Tibial artery (tissue), 4 donors: ENCODE measurements at regions not wholly inside any gene's neighbourhood (a gene's known extent, or its start where the extent isn't known, plus 50 kb on each side); places are given as distances from the start of the nearest gene placed in this dataset.

ENCODE experiments used
- DNase-seq, 2 donors: peaks; one replicate each; pipeline ENCODE4 v3.0.0-alpha.2; 2019
- H3K27ac ChIP-seq, 2 donors: fragments of 200-600 bp; sonication (generic) in 1 of 2; 1 replicate in 1 of 2; 2 replicates in 1 of 2; pipeline ENCODE4 v1.5.1; 2018 to 2019; ENCODE audit warnings: mild to moderate bottlenecking in 1 of 2
- H3K27me3 ChIP-seq, 2 donors: fragments of 200-600 bp; sonication (generic) in 1 of 2; one replicate each; pipeline versions ENCODE4 v1.5.1 to v1.6.0; 2016 to 2019
- H3K36me3 ChIP-seq, 3 donors: fragments of 200-600 bp; sonication (generic) in 2 of 3; one replicate each; pipeline ENCODE4 v1.5.1; 2016 to 2019; ENCODE audit warnings: mild to moderate bottlenecking in 2 of 3
- H3K4me1 ChIP-seq, 4 donors: fragments of 200-600 bp; sonication (generic) in 2 of 4; 1 replicate in 3 of 4; 2 replicates in 1 of 4; pipeline ENCODE4 v1.5.1; 2016 to 2019
- H3K4me3 ChIP-seq, 2 donors: fragments of 200-600 bp; sonication (generic) in 1 of 2; 1 replicate in 1 of 2; 2 replicates in 1 of 2; pipeline ENCODE4 v1.5.1; 2018 to 2019; ENCODE audit warnings: mild to moderate bottlenecking in 2 of 2
- H3K9me3 ChIP-seq, 3 donors: fragments of 200-600 bp; sonication (generic) in 1 of 3; one replicate each; pipeline ENCODE4 v1.5.1; 2016 to 2019
- CTCF ChIP-seq, 2 experiments: fragments of 200-600 bp in 1 of 2; fragments of 450-650 bp in 1 of 2; IDR thresholded peaks; one replicate each; pipeline ENCODE4 v1.5.1; 2017 to 2019; ENCODE audit warnings: antibody characterized with exemption in 2 of 2, mild to moderate bottlenecking in 1 of 2, moderate library complexity in 1 of 2
- intact Hi-C: fragments of 100-400 bp; cut with DNase I; formaldehyde crosslinking; loops from one replicate; pipeline ENCODE4 v1.15.0; 2023; ENCODE audit warnings: low total_unique reads

- intact Hi-C loops: no loop called here
Measured at GRCh38 chr9:90333226-90333625, 309.4 kb downstream of the DIRAS2 start.

GRCh38 chr9:90340421-90340820, 302.2 kb downstream of the DIRAS2 start:
- Histone ChIP-seq H3K9me3 (no peaks in the 10 kb centered on the region), H3K36me3 (no peaks in the 10 kb centered on the region), H3K27ac (no peak overlapping the region), H3K4me3 (no peak overlapping the region), H3K27me3 (no peaks in the 10 kb centered on the region), H3K4me1 (no peaks in the 10 kb centered on the region)
- intact Hi-C loops: no loop called here
- no peak for TF ChIP-seq CTCF (IDR thresholded peaks at IDR 0.05)
- DNase-seq: no peak

More at GRCh38 chr9:90333226-90333625, 309.4 kb downstream of the DIRAS2 start:
- Histone ChIP-seq H3K27ac (no peak overlapping the region), H3K9me3 (no peaks in the 10 kb centered on the region), H3K4me3 (no peak overlapping the region), H3K36me3 (no peaks in the 10 kb centered on the region), H3K4me1 (no peaks in the 10 kb centered on the region), H3K27me3 (no peaks in the 10 kb centered on the region)
- no peak for TF ChIP-seq CTCF (IDR thresholded peaks at IDR 0.05)
- DNase-seq: no peak

- Histone ChIP-seq H3K4me3 (no peak overlapping the region), H3K27me3 (no peaks in the 10 kb centered on the region), H3K36me3 (no peaks in the 10 kb centered on the region), H3K9me3 (no peaks in the 10 kb centered on the region), H3K27ac (no peak overlapping the region), H3K4me1 (no peaks in the 10 kb centered on the region)
- intact Hi-C loops: no loop called here
- no peak for DNase-seq
- TF ChIP-seq CTCF (IDR thresholded peaks at IDR 0.05): no peak
Measured at GRCh38 chr9:90342607-90343006, 300.0 kb downstream of the DIRAS2 start.

GRCh38 chr9:90343366-90343765, 299.3 kb downstream of the DIRAS2 start:
- H3K4me1 ChIP-seq: no peaks in the 10 kb centered on the region
- H3K27me3 ChIP-seq: no peaks in the 10 kb centered on the region
- no peak overlapping the region for H3K4me3 ChIP-seq
- H3K9me3 ChIP-seq: no peaks in the 10 kb centered on the region
- H3K27ac ChIP-seq: no peak overlapping the region
- H3K36me3 ChIP-seq: no peaks in the 10 kb centered on the region
- intact Hi-C loops: no loop called here
- DNase-seq: no peak
- TF ChIP-seq CTCF (IDR thresholded peaks at IDR 0.05): no peak

GRCh38 chr9:90343991-90344390, 298.6 kb downstream of the DIRAS2 start:
- no peak for DNase-seq
- intact Hi-C loops: no loop called here
- H3K9me3 ChIP-seq: no peaks in the 10 kb centered on the region
- no peaks in the 10 kb centered on the region for H3K4me1 ChIP-seq
- TF ChIP-seq CTCF (IDR thresholded peaks at IDR 0.05): no peak
- H3K27me3 ChIP-seq: no peaks in the 10 kb centered on the region
- no peak overlapping the region for H3K27ac ChIP-seq
- no peak overlapping the region for H3K4me3 ChIP-seq
- H3K36me3 ChIP-seq: no peaks in the 10 kb centered on the region

- H3K27me3 ChIP-seq: no peaks in the 10 kb centered on the region
- no peaks in the 10 kb centered on the region for H3K4me1 ChIP-seq
- intact Hi-C loops: no loop called here
- TF ChIP-seq CTCF (IDR thresholded peaks at IDR 0.05): no peak
- H3K4me3 ChIP-seq: no peak overlapping the region
- no peak for DNase-seq
- H3K36me3 ChIP-seq: no peaks in the 10 kb centered on the region
- no peaks in the 10 kb centered on the region for H3K9me3 ChIP-seq
- H3K27ac ChIP-seq: no peak overlapping the region
Measured at GRCh38 chr9:90365666-90366065, 277.0 kb downstream of the DIRAS2 start.
